Gastroesophageal sphincter (tissue), 4 donors: ENCODE measurements at regions not wholly inside any gene's neighbourhood (a gene's known extent, or its start where the extent isn't known, plus 50 kb on each side); places are given as distances from the start of the nearest gene placed in this dataset.

Experiments used
- ATAC-seq: fragments of 150-250 bp; one replicate; pipeline ENCODE4 v1.9.1; 2016; ENCODE audit warnings: mild to moderate bottlenecking, moderate library complexity
- H3K27ac ChIP-seq, 4 donors: fragments of 200-600 bp; sonication (generic) in 3 of 4; 1 replicate in 3 of 4; 2 replicates in 1 of 4; pipeline ENCODE4 v1.5.1; 2016 to 2019
- H3K27me3 ChIP-seq: fragments of 200-600 bp; sonication (generic); one replicate; pipeline ENCODE4 v1.5.1; 2019
- H3K36me3 ChIP-seq, 2 donors: fragments of 200-600 bp; sonication (generic); one replicate each; pipeline ENCODE4 v1.5.1; 2019; ENCODE audit warnings: control low read depth in 1 of 2
- H3K4me1 ChIP-seq, 3 donors: fragments of 200-600 bp; sonication (generic); 1 replicate in 2 of 3; 2 replicates in 1 of 3; pipeline ENCODE4 v1.5.1; 2016 to 2019; ENCODE audit warnings: control low read depth in 2 of 3
- H3K4me3 ChIP-seq, 2 donors: fragments of 200-600 bp; sonication (generic); one replicate each; pipeline ENCODE4 v1.5.1; 2019; ENCODE audit warnings: mild to moderate bottlenecking in 1 of 2, moderate library complexity in 1 of 2
- H3K9me3 ChIP-seq, 3 donors: fragments of 200-600 bp; sonication (generic); one replicate each; pipeline ENCODE4 v1.5.1; 2017 to 2019; ENCODE audit warnings: control low read depth in 2 of 3
- CTCF ChIP-seq, 4 experiments: fragments of 200-600 bp in 2 of 4; fragments of 450-650 bp in 2 of 4; sonication (generic) in 1 of 4; IDR thresholded peaks; one replicate each; pipeline ENCODE4 v1.5.1; 2017 to 2019; ENCODE audit warnings: antibody characterized with exemption in 4 of 4, mild to moderate bottlenecking in 2 of 4, moderate library complexity in 2 of 4
- EP300 ChIP-seq: sonication (generic); formaldehyde crosslinking; IDR thresholded peaks from one replicate; pipeline ENCODE4 v1.6.1; 2017; ENCODE audit warnings: antibody characterized with exemption, mild to moderate bottlenecking
- POLR2A ChIP-seq, 2 donors: fragments of 450-650 bp; IDR thresholded peaks; one replicate each; pipeline ENCODE4 v1.6.1; 2017; ENCODE audit warnings: antibody characterized with exemption in 2 of 2, mild to moderate bottlenecking in 2 of 2, moderate library complexity in 1 of 2
- POLR2AphosphoS5 ChIP-seq: sonication (generic); formaldehyde crosslinking; IDR thresholded peaks from one replicate; pipeline ENCODE4 v1.6.1; 2017; ENCODE audit warnings: antibody characterized with exemption
- WGBS, 2 donors: methylation state at CpG; one replicate each; pipeline ENCODE4 v1.1.5; 2018; ENCODE audit warnings: low coverage in 1 of 2; 5-methylcytosine and 5-hydroxymethylcytosine counted together

DNA sequence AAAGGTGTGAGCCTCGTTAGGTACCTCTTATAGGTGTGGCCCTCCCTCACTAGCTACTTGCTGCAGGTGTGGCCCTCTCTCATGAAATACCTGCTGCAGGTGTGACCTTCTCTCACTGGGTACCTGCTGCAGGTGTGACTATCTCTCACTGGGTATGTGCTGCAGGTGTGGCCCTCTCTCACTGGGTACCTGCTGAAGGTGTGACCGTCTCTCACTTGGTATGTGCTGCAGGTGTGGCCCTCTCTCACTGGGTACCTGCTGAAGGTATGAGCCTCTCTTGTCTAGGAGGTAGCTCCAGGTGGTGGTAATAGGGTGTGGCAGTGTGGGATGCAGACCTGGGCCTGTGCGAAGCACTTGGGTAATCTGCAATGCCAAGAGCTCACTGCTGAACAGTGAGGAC lies 170.7 kb upstream of the PLPP4 start:
- WGBS, 2 donors = 32% methylated on average over 2 of the region's 3 CpGs; no CpG with 5 or more reads in 1 of the 2 donors
- H3K4me3 ChIP-seq = no peak overlapping the region
- H3K27ac ChIP-seq = no peak overlapping the region
- ATAC-seq = no peak
- TF ChIP-seq POLR2A (IDR thresholded peaks at IDR 0.05) (no peak), POLR2AphosphoS5 (no peak), EP300 (no peak), CTCF (IDR thresholded peaks at IDR 0.05) (no peak)
- no peaks in the 10 kb centered on the region for H3K27me3 ChIP-seq
- no peaks in the 10 kb centered on the region for H3K36me3 ChIP-seq
- H3K4me1 ChIP-seq = no peaks in the 10 kb centered on the region
- no peaks in the 10 kb centered on the region for H3K9me3 ChIP-seq

DNA sequence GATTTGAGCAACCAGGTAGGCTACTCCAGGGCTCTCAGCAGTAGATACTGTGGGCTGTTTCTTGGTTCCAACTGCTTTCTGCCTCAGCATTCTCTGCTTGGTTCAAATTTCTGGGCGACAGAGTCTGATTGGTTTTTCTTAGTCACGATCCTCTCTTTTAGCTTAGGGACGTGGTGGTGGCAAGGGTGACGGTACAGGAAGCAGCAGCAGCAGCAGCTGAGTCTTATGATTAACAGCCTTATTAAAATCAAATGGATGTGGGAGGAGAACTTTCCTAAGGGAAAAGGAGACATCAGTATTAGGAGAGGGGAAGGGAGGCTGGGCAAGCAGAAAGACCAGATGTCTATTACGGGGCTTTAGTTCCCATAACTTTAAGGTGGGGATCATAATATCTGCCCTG lies 156.5 kb upstream of the PLPP4 start:
- Histone ChIP-seq H3K27ac (no peak overlapping the region), H3K27me3 (peaks cover 4% of the 10 kb centered on the region), H3K9me3 (no peaks in the 10 kb centered on the region), H3K4me3 (no peak overlapping the region), H3K36me3 (no peaks in the 10 kb centered on the region), H3K4me1 (no peaks in the 10 kb centered on the region)
- TF ChIP-seq EP300 = no peak
- no peak for TF ChIP-seq POLR2A (IDR thresholded peaks at IDR 0.05)
- no peak for TF ChIP-seq CTCF (IDR thresholded peaks at IDR 0.05)
- no peak for TF ChIP-seq POLR2AphosphoS5
- 56 to 77% methylated on average over 4 of the region's 5 CpGs for WGBS, 2 donors
- ATAC-seq = no peak

GRCh38 chr10:120308589-120308988 lies 148.4 kb upstream of the PLPP4 start:
- H3K36me3 ChIP-seq = no peaks in the 10 kb centered on the region
- no peak overlapping the region for H3K27ac ChIP-seq
- H3K4me3 ChIP-seq = no peak overlapping the region
- no peaks in the 10 kb centered on the region for H3K27me3 ChIP-seq
- 36 to 40% methylated on average over 3 of the region's 3 CpGs for WGBS, 2 donors
- ATAC-seq = no peak
- no peaks in the 10 kb centered on the region for H3K4me1 ChIP-seq
- no peaks in the 10 kb centered on the region for H3K9me3 ChIP-seq
- TF ChIP-seq EP300 = no peak
- no peak for TF ChIP-seq CTCF (IDR thresholded peaks at IDR 0.05)
- TF ChIP-seq POLR2AphosphoS5 = no peak
- no peak for TF ChIP-seq POLR2A (IDR thresholded peaks at IDR 0.05)

DNA sequence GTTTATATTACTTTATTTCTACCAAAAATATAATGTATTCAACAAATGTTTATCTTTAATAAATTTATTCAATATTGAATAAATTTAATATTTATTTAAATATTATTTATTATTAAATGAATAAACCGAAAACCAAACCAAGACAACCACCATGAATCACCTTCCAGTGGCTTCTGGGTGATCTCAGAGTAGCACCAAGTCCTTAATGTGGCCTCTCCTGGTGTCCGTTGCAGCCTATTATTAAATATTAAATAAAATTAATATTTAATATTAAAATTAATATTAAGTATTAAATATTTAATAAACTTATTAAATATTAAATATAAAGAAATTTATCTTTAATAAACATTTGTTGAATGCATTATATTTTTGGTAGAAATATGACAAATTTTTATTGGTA lies 143.3 kb upstream of the PLPP4 start:
- H3K4me1 ChIP-seq = no peaks in the 10 kb centered on the region
- H3K9me3 ChIP-seq = no peaks in the 10 kb centered on the region
- WGBS, 2 donors = 71 to 79% methylated on average over 2 of the region's 2 CpGs
- no peak overlapping the region for H3K4me3 ChIP-seq
- no peak for ATAC-seq
- TF ChIP-seq CTCF (IDR thresholded peaks at IDR 0.05) (no peak), POLR2AphosphoS5 (no peak), EP300 (no peak), POLR2A (IDR thresholded peaks at IDR 0.05) (no peak)
- no peaks in the 10 kb centered on the region for H3K27me3 ChIP-seq
- H3K36me3 ChIP-seq = no peaks in the 10 kb centered on the region
- no peak overlapping the region for H3K27ac ChIP-seq

GRCh38 chr10:120314442-120314841 lies 142.6 kb upstream of the PLPP4 start:
- Histone ChIP-seq H3K36me3 (no peaks in the 10 kb centered on the region), H3K9me3 (no peaks in the 10 kb centered on the region), H3K4me3 (no peak overlapping the region), H3K4me1 (no peaks in the 10 kb centered on the region), H3K27ac (no peak overlapping the region), H3K27me3 (no peaks in the 10 kb centered on the region)
- no peak for ATAC-seq
- TF ChIP-seq CTCF (IDR thresholded peaks at IDR 0.05) = no peak
- TF ChIP-seq EP300 = no peak
- TF ChIP-seq POLR2A (IDR thresholded peaks at IDR 0.05) = no peak
- TF ChIP-seq POLR2AphosphoS5 = no peak
- WGBS, 2 donors = 63 to 75% methylated on average over 1 of the region's 1 CpG
